Right lobe of liver (tissue), 6 donors: ENCODE measurements at regions not wholly inside any gene's neighbourhood (a gene's known extent, or its start where the extent isn't known, plus 50 kb on each side); places are given as distances from the start of the nearest gene placed in this dataset.

Source experiments
- ATAC-seq, 4 donors: fragments of 200-7000 bp; cut with Tn5 transposase; one replicate each; pipeline ENCODE4 v1.9.1; 2020; ENCODE audit warnings: mild to moderate bottlenecking in 4 of 4, moderate library complexity in 4 of 4
- DNase-seq, 3 donors: peaks; one replicate each; pipeline ENCODE4 v3.0.0-alpha.2; 2020
- H3K27ac ChIP-seq, 3 donors: fragments of 200-600 bp; one replicate each; pipeline ENCODE4 v1.8.0; 2022
- H3K27me3 ChIP-seq, 2 donors: fragments of 200-600 bp; one replicate each; pipeline ENCODE4 v1.8.0; 2022
- H3K36me3 ChIP-seq, 4 donors: fragments of 200-600 bp; sonication (generic) in 1 of 4; one replicate each; pipeline versions ENCODE4 v1.5.1 to v1.8.0; 2017 to 2022; ENCODE audit warnings: control low read depth in 1 of 4
- H3K4me1 ChIP-seq, 4 donors: fragments of 200-600 bp; sonication (generic) in 1 of 4; one replicate each; pipeline versions ENCODE4 v1.5.1 to v1.8.0; 2017 to 2022; ENCODE audit warnings: control low read depth in 1 of 4
- H3K4me3 ChIP-seq, 3 donors: fragments of 200-600 bp; one replicate each; pipeline ENCODE4 v1.8.0; 2022
- H3K9me3 ChIP-seq, 4 donors: fragments of 200-600 bp; sonication (generic) in 1 of 4; one replicate each; pipeline versions ENCODE4 v1.5.1 to v1.8.0; 2017 to 2022; ENCODE audit warnings: control low read depth in 1 of 4
- POLR2A ChIP-seq: fragments of 450-650 bp; IDR thresholded peaks from one replicate; pipeline ENCODE4 v1.6.1; 2017; ENCODE audit warnings: antibody characterized with exemption, mild to moderate bottlenecking
- WGBS: methylation state at CpG from one replicate; pipeline ENCODE4 v1.1.6; 2018; ENCODE audit warnings: low coverage, low lambda C conversion rate; ENCODE audit not compliant: insufficient coverage; ENCODE audit errors: missing lambda C conversion rate; 5-methylcytosine and 5-hydroxymethylcytosine counted together
- intact Hi-C, 2 donors: fragments of 100-400 bp; cut with DNase I; formaldehyde crosslinking; loops; one replicate each; pipeline versions ENCODE4 v1.11.2 to v1.14.1; 2022
- TF ChIP-seq, protein P1 (sequence below), 4 donors: fragments of 200-600 bp in 3 of 4; fragments of 450-650 bp in 1 of 4; IDR thresholded peaks; one replicate each; pipeline versions ENCODE4 v1.5.1 to v1.8.0; 2016 to 2022; ENCODE audit warnings: antibody characterized with exemption in 4 of 4, mild to moderate bottlenecking in 2 of 4
- donor health status: DM: no; HTN: yes; CAD: no.
- donor health status: DM: no; HTN: no; CAD: no.
- donor health status: DM: no; HTN: no; CAD: no.
- donor health status: DM: no; HTN: yes; CAD: no.
- donor health status: DM: no; HTN: yes; CAD: no.

GRCh38 chr15:47824147-47824546, 106.8 kb downstream of the SEMA6D start:
- H3K9me3 ChIP-seq: no peaks in the 10 kb centered on the region
- TF ChIP-seq POLR2A: no peak
- TF ChIP-seq, protein P1, sequence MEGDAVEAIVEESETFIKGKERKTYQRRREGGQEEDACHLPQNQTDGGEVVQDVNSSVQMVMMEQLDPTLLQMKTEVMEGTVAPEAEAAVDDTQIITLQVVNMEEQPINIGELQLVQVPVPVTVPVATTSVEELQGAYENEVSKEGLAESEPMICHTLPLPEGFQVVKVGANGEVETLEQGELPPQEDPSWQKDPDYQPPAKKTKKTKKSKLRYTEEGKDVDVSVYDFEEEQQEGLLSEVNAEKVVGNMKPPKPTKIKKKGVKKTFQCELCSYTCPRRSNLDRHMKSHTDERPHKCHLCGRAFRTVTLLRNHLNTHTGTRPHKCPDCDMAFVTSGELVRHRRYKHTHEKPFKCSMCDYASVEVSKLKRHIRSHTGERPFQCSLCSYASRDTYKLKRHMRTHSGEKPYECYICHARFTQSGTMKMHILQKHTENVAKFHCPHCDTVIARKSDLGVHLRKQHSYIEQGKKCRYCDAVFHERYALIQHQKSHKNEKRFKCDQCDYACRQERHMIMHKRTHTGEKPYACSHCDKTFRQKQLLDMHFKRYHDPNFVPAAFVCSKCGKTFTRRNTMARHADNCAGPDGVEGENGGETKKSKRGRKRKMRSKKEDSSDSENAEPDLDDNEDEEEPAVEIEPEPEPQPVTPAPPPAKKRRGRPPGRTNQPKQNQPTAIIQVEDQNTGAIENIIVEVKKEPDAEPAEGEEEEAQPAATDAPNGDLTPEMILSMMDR (IDR thresholded peaks at IDR 0.05): no peak
- H3K27me3 ChIP-seq: no peaks in the 10 kb centered on the region
- intact Hi-C loops: no loop called here
- no peak for DNase-seq
- no peak overlapping the region for H3K27ac ChIP-seq
- ATAC-seq: no peak
- no peak overlapping the region for H3K4me3 ChIP-seq
- 68% methylated on average over 4 of the region's 4 CpGs for WGBS
- no peaks in the 10 kb centered on the region for H3K4me1 ChIP-seq
- no peaks in the 10 kb centered on the region for H3K36me3 ChIP-seq

DNA sequence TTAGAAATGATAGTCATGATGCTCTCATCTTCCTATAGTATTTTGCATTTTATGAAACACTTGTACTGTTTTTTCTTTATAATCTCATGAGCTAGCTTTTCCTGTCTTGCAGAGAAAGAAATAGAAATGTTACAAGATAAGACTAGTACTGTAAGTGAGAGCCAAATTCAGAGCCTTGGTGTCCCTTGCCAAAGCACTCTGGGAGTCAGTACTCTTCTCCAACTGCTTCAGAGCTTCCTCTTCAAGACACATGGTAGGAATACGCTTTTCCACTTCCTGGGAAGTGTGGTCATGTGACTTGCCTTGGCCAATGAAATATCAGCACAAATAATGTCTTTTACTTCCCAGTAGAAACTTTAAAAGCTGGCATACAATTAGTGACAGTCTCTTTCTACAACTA, 112.4 kb downstream of the SEMA6D start:
- Histone ChIP-seq H3K9me3 (no peaks in the 10 kb centered on the region), H3K27me3 (no peaks in the 10 kb centered on the region), H3K27ac (no peak overlapping the region), H3K4me1 (no peaks in the 10 kb centered on the region), H3K4me3 (no peak overlapping the region), H3K36me3 (no peaks in the 10 kb centered on the region)
- TF ChIP-seq, protein P1 (IDR thresholded peaks at IDR 0.05): no peak
- TF ChIP-seq POLR2A: no peak
- ATAC-seq (no peak), DNase-seq (no peak)
- intact Hi-C loops: no loop called here
- 14% methylated on average over 1 of the region's 1 CpG for WGBS

DNA sequence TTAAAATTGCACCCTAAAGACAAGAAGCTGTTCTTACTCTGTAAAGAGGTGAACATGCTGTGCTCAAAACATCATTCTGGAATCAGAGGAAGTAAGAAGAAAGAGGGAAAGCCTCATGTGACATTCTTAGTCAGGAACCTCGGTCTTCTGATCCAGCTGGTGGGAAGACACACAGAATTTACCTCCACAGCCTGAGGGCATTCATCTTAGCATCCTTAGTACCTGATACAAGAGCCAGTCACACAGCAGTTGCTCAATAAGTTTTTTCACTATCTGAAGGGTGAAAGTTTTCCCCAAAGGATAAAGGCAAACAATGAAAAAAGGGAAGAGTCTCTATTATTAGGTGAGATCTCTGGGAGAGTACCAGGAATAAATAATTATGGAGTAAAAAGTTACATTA, 116.8 kb downstream of the SEMA6D start:
- Histone ChIP-seq H3K4me3 (no peak overlapping the region), H3K36me3 (no peaks in the 10 kb centered on the region), H3K27me3 (no peaks in the 10 kb centered on the region), H3K4me1 (no peaks in the 10 kb centered on the region), H3K27ac (no peak overlapping the region), H3K9me3 (no peaks in the 10 kb centered on the region)
- no peak for DNase-seq
- TF ChIP-seq POLR2A: no peak
- TF ChIP-seq, protein P1 (IDR thresholded peaks at IDR 0.05): no peak
- no peak for ATAC-seq
- 22% methylated on average over 1 of the region's 1 CpG for WGBS
- intact Hi-C loops: no loop called here

DNA sequence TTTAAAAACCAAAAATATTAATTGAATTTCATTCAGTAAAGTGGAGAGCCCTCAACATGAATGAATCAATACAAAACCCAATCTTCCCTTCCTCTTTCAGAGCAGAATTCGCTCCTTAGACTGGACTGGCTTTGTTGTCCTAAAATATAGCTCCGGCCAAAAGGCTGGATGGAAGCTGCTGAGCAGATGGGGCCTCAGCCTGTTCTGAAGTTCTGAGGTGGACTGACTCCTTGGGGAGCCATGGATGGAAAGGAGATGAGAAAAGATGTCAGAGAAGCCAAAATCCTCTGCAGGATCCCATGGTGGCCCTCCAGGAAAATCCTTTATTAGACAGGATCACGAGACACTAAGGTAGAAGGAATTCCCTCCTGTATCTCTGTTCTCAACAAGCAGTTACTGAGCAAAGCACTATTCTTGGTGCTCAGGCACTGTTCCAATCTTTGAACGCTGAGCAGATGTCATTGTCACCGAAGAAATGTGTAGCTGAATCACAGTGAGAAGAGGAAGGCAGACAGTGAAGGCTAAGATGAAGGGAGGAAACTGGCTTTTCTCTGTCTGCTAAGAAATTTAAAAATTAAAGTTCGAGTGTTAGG, 122.0 kb downstream of the SEMA6D start:
- Histone ChIP-seq H3K4me1 (no peaks in the 10 kb centered on the region), H3K9me3 (no peaks in the 10 kb centered on the region), H3K4me3 (no peak overlapping the region), H3K36me3 (no peaks in the 10 kb centered on the region), H3K27ac (no peak overlapping the region), H3K27me3 (no peaks in the 10 kb centered on the region)
- DNase-seq (no peak), ATAC-seq (no peak)
- 44% methylated on average over 6 of the region's 6 CpGs for WGBS
- intact Hi-C loops: no loop called here
- no peak for TF ChIP-seq POLR2A
- TF ChIP-seq, protein P1 (IDR thresholded peaks at IDR 0.05): no peak
